Stromal cell of bone marrow (primary cell): ENCODE measurements at regions not wholly inside any gene's neighbourhood (a gene's known extent, or its start where the extent isn't known, plus 50 kb on each side); places are given as distances from the start of the nearest gene placed in this dataset.
"Not testable (repeated sequence)": the region's sequence is repeated elsewhere in the genome, so short reads cannot be mapped to it uniquely, and the experiment has no call there.

ENCODE experiments used
- DNase-seq: peaks from one replicate; pipeline ENCODE4 v3.0.0-alpha.2; 2012; ENCODE audit warnings: low read depth

- DNase-seq, result peak; percentile 43
These were observed 500.2 kb downstream of the STIM2 start for GRCh38 chr4:27360790-27361267.

- DNase-seq, result no peak
These were observed 503.9 kb downstream of the STIM2 start for GRCh38 chr4:27364509-27364908.

- DNase-seq, result peak; percentile 28
These were observed 505.6 kb downstream of the STIM2 start for GRCh38 chr4:27366104-27366823.

GRCh38 chr4:27368781-27369180 lies 508.1 kb downstream of the STIM2 start:
- no peak for DNase-seq

GRCh38 chr4:27381815-27382214 lies 521.2 kb downstream of the STIM2 start:
- DNase-seq, result no peak

GRCh38 chr4:27387711-27388110 lies 527.1 kb downstream of the STIM2 start:
- no peak for DNase-seq

GRCh38 chr4:27397886-27398285 lies 537.2 kb downstream of the STIM2 start:
- DNase-seq, result peak; percentile 45

- DNase-seq, result no peak
These were observed 538.1 kb downstream of the STIM2 start for GRCh38 chr4:27398631-27399310.

- no peak for DNase-seq
These were observed 547.0 kb downstream of the STIM2 start for GRCh38 chr4:27407616-27408015.

GRCh38 chr4:27412613-27413012 lies 552.0 kb downstream of the STIM2 start:
- no peak for DNase-seq

GRCh38 chr4:27414887-27415731 lies 554.5 kb downstream of the STIM2 start:
- no peak for DNase-seq

GRCh38 chr4:27428661-27429060 lies 568.0 kb downstream of the STIM2 start:
- DNase-seq, result no peak

GRCh38 chr4:27429364-27429871 lies 568.8 kb downstream of the STIM2 start:
- no peak for DNase-seq

- no peak for DNase-seq
These were observed 581.5 kb downstream of the STIM2 start for GRCh38 chr4:27442146-27442545.

GRCh38 chr4:27442661-27443060 lies 582.0 kb downstream of the STIM2 start:
- DNase-seq, result not testable (repeated sequence)

- no peak for DNase-seq
These were observed 603.2 kb downstream of the STIM2 start for GRCh38 chr4:27463816-27464215.

- no peak for DNase-seq
These were observed 606.7 kb downstream of the STIM2 start for GRCh38 chr4:27467351-27467750.

GRCh38 chr4:27472364-27472763 lies 611.7 kb downstream of the STIM2 start:
- DNase-seq, result no peak

- DNase-seq, result no peak
These were observed 614.0 kb downstream of the STIM2 start for GRCh38 chr4:27474691-27475090.

- DNase-seq, result no peak
These were observed 623.6 kb downstream of the STIM2 start for GRCh38 chr4:27484216-27484615.

GRCh38 chr4:27490315-27490714 lies 629.7 kb downstream of the STIM2 start:
- DNase-seq, result no peak

- no peak for DNase-seq
These were observed 630.1 kb downstream of the STIM2 start for GRCh38 chr4:27490766-27491165.
